ENCODE measurements at regions not wholly inside any gene's neighbourhood (a gene's known extent, or its start where the extent isn't known, plus 50 kb on each side); places are given as distances from the start of the nearest gene placed in this dataset.
"Not testable (repeated sequence)": the region's sequence is repeated elsewhere in the genome, so short reads cannot be mapped to it uniquely, and the experiment has no call there.

DNA sequence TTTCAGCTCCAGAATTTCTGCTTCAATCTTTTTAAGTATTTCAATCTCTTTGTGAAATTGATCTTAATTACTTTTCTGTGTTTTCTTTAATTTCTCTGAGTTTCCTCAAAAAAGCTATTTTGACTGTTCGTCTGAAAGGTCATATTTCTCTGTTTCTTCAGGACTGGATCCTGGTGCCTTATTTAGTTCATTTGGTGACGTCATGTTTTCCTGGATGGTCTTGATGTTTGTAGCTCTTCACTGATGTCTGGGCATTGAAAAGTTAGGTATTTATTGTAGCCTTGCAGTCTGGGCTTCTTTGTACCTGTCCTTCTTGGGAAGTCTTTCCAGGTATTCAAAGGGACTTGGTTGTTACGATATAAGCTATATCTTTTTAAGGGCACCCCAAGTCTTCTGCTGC lies 998.7 kb downstream of the NCAM2 start:
- no peaks in the 10 kb centered on the region for H3K36me3 Mint-ChIP-seq (ENCODE audit: low read depth)
- TF ChIP-seq, protein P1, sequence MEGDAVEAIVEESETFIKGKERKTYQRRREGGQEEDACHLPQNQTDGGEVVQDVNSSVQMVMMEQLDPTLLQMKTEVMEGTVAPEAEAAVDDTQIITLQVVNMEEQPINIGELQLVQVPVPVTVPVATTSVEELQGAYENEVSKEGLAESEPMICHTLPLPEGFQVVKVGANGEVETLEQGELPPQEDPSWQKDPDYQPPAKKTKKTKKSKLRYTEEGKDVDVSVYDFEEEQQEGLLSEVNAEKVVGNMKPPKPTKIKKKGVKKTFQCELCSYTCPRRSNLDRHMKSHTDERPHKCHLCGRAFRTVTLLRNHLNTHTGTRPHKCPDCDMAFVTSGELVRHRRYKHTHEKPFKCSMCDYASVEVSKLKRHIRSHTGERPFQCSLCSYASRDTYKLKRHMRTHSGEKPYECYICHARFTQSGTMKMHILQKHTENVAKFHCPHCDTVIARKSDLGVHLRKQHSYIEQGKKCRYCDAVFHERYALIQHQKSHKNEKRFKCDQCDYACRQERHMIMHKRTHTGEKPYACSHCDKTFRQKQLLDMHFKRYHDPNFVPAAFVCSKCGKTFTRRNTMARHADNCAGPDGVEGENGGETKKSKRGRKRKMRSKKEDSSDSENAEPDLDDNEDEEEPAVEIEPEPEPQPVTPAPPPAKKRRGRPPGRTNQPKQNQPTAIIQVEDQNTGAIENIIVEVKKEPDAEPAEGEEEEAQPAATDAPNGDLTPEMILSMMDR (IDR thresholded peaks at IDR 0.05): no peak
- ChIA-PET POLR2A (no interaction called here), CTCF (no interaction called here)
- no peak for ATAC-seq
- H3K27me3 Mint-ChIP-seq: no peaks in the 10 kb centered on the region
- no peaks in the 10 kb centered on the region for H3K9me3 Mint-ChIP-seq
- intact Hi-C loops (cut with micrococcal nuclease): no loop called here
- no peak for DNase-seq
- no peak overlapping the region for H3K4me3 Mint-ChIP-seq
- peaks cover 4% of the 10 kb centered on the region for H3K4me1 Mint-ChIP-seq (ENCODE audit: low read depth)
- no peak overlapping the region for H3K27ac Mint-ChIP-seq

DNA sequence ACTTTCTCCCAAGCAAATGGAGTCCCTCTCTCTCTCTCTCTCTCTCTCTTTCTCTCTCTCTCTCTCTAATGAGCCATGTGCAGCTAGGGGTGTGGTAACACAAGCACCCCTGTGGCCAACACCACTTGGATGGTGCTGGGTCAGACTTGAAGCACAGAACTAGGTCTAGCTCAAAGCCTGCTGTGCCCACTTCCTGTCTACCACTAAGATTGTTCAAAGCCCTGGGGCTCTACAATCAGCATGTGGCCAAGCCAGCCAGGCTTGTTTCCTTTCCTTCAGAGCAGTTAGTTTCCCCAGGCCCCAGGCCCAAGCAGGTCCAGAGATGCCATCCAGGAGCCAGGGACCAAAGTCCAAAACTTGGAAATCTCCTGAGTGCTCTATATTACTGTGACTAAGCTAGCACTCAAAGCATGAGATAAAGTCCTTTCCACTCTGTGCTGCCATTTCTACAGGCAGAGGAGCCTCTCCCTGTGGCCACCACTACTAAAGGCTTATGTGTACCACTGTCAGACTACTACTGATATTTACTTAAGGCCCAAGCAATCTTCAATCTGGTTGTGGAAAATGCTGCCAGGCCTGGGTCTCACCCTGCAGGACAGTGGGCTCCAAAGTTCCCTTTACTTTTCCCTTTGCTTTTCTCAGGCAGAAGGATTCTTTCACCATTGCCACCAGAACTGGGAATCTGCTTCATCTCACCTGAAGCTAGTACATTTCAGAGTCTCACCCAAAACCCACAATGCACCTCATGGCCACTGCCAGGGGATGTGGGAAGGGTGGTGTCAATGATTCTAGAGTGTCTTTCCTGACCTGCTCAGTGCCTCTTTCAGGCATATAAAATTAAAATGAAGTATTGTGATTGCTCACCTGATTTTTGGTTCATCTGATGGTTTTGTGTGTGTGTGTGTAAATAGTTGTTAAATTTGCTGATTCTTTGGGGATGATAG lies 999.5 kb downstream of the NCAM2 start:
- intact Hi-C loops (cut with micrococcal nuclease): no loop called here
- H3K4me1 Mint-ChIP-seq (ENCODE audit: low read depth): peaks cover 4% of the 10 kb centered on the region
- H3K27ac Mint-ChIP-seq: no peak overlapping the region
- TF ChIP-seq, protein P1 (IDR thresholded peaks at IDR 0.05): no peak
- POLR2A ChIA-PET: no interaction called here
- DNase-seq (peak; percentile 11), ATAC-seq (peak; percentile 24)
- no peaks in the 10 kb centered on the region for H3K9me3 Mint-ChIP-seq
- CTCF ChIA-PET: no interaction called here
- no peaks in the 10 kb centered on the region for H3K36me3 Mint-ChIP-seq (ENCODE audit: low read depth)
- no peaks in the 10 kb centered on the region for H3K27me3 Mint-ChIP-seq
- no peak overlapping the region for H3K4me3 Mint-ChIP-seq

DNA sequence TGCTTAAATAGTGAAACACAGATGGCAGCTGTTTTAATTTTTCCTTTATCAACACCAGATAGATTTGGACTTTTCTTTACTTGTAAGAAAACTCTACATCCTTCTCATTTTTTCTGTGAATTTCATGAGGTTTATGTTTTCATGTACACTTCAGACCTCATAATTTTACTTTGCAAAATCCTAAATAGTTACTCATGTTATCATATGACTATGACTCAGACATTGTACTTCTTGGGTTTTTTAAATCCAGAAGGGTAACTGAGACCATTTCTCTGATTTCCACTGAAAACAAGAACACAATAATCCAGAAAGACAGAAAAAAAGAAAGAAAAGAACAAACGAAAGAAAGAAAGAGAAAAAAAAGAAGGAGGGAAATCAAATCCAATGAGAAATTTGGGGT lies 1021.6 kb downstream of the NCAM2 start:
- POLR2A ChIA-PET: no interaction called here

DNA sequence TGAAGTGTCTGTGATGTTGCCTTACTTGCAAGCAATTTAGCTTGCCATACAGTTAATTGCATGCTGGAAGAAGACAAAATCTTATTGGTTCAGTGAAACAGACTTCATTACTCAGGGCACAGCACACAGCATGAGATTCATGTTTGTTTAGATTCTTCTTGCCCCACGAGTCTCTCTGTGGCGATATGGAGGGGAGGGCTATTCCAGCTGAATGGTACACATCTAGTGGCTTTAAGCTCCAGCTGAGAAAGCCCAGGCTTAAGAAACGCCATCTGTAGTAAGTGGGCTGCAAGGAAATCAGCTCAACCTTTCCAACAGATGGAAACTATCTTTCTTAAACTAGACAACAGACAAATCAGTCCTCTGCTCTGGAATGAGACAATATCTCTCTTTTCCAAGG lies 1022.0 kb downstream of the NCAM2 start:
- DNase-seq (no peak), ATAC-seq (no peak)
- intact Hi-C loops (cut with micrococcal nuclease): no loop called here
- CTCF ChIA-PET: no interaction called here
- TF ChIP-seq, protein P1 (IDR thresholded peaks at IDR 0.05): no peak
- POLR2A ChIA-PET: no interaction called here
- H3K4me3 Mint-ChIP-seq: no peak overlapping the region
- no peaks in the 10 kb centered on the region for H3K4me1 Mint-ChIP-seq (ENCODE audit: low read depth)
- no peaks in the 10 kb centered on the region for H3K27me3 Mint-ChIP-seq
- H3K27ac Mint-ChIP-seq: no peak overlapping the region
- H3K9me3 Mint-ChIP-seq: no peaks in the 10 kb centered on the region
- H3K36me3 Mint-ChIP-seq (ENCODE audit: low read depth): no peaks in the 10 kb centered on the region

More for the DNA sequence above, 1021.6 kb downstream of the NCAM2 start:
- ATAC-seq (no peak), DNase-seq (no peak)
- intact Hi-C loops (cut with micrococcal nuclease): no loop called here
- H3K36me3 Mint-ChIP-seq (ENCODE audit: low read depth): no peaks in the 10 kb centered on the region
- no peak overlapping the region for H3K27ac Mint-ChIP-seq
- no peak overlapping the region for H3K4me3 Mint-ChIP-seq
- H3K9me3 Mint-ChIP-seq: no peaks in the 10 kb centered on the region
- H3K4me1 Mint-ChIP-seq (ENCODE audit: low read depth): no peaks in the 10 kb centered on the region
- no peaks in the 10 kb centered on the region for H3K27me3 Mint-ChIP-seq
- TF ChIP-seq, protein P1 (IDR thresholded peaks at IDR 0.05): no peak
- CTCF ChIA-PET: no interaction called here

DNA sequence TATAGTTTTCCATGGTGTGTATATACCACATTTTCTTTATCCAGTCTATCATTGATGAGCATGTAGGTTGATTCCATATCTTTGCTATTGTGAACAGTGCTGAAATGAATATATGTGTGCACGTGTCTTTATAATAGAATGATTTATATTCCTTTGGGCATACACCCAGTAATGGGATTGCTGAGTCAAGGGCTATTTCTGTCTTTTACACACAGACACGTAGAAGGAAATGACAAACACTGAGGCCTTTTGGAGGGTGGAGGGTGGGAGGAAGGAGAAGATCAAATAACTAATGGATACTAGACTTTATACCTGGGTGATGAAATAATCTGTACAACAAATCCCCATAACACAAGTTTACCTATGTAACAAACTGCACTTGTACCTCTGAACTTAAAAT lies 1025.7 kb downstream of the NCAM2 start:
- DNase-seq; H3K9me3 Mint-ChIP-seq; CTCF ChIA-PET; POLR2A ChIA-PET; intact Hi-C loops (cut with micrococcal nuclease); H3K4me1 Mint-ChIP-seq (ENCODE audit: low read depth); H3K27ac Mint-ChIP-seq; ATAC-seq; H3K27me3 Mint-ChIP-seq; H3K4me3 Mint-ChIP-seq; H3K36me3 Mint-ChIP-seq (ENCODE audit: low read depth): not testable (repeated sequence)
